HG03439 (cell line): ENCODE measurements at regions not wholly inside any gene's neighbourhood (a gene's known extent, or its start where the extent isn't known, plus 50 kb on each side); places are given as distances from the start of the nearest gene placed in this dataset.

ENCODE experiments used
- ATAC-seq: cut with Tn5 transposase; IDR thresholded peaks from one replicate; pipeline ENCODE4 v1.9.1; 2021; ENCODE audit warnings: mild to moderate bottlenecking, moderate library complexity; ENCODE audit not compliant: unreplicated experiment

GRCh38 chr3:7897655-7898054 is 604.0 kb upstream of the LMCD1 start:
- no peak for ATAC-seq

- no peak for ATAC-seq
Observed at GRCh38 chr3:7913283-7913682, 588.3 kb upstream of the LMCD1 start.

GRCh38 chr3:7915356-7915755 is 586.3 kb upstream of the LMCD1 start:
- ATAC-seq, result no peak

GRCh38 chr3:7917443-7918151 is 584.0 kb upstream of the LMCD1 start:
- no peak for ATAC-seq

- ATAC-seq, result no peak
Observed at GRCh38 chr3:7920211-7920610, 581.4 kb upstream of the LMCD1 start.

GRCh38 chr3:7924228-7924627 is 577.4 kb upstream of the LMCD1 start:
- no peak for ATAC-seq

GRCh38 chr3:7927015-7927414 is 574.6 kb upstream of the LMCD1 start:
- no peak for ATAC-seq

- ATAC-seq, result no peak
Observed at GRCh38 chr3:7927864-7928263, 573.8 kb upstream of the LMCD1 start.

- no peak for ATAC-seq
Observed at GRCh38 chr3:7929319-7929889, 572.2 kb upstream of the LMCD1 start.

GRCh38 chr3:7934362-7934761 is 567.3 kb upstream of the LMCD1 start:
- ATAC-seq, result no peak

- ATAC-seq, result no peak
Observed at GRCh38 chr3:7947930-7948329, 553.7 kb upstream of the LMCD1 start.

GRCh38 chr3:7950890-7951289 is 550.7 kb upstream of the LMCD1 start:
- no peak for ATAC-seq

GRCh38 chr3:7953449-7954014 is 548.1 kb upstream of the LMCD1 start:
- ATAC-seq, result no peak

GRCh38 chr3:7957024-7957423 is 544.6 kb upstream of the LMCD1 start:
- no peak for ATAC-seq

- no peak for ATAC-seq
Observed at GRCh38 chr3:7959094-7959493, 542.5 kb upstream of the LMCD1 start.

- no peak for ATAC-seq
Observed at GRCh38 chr3:7960601-7961000, 541.0 kb upstream of the LMCD1 start.

- no peak for ATAC-seq
Observed at GRCh38 chr3:7962301-7962700, 539.3 kb upstream of the LMCD1 start.

- ATAC-seq, result no peak
Observed at GRCh38 chr3:7964899-7965298, 536.7 kb upstream of the LMCD1 start.

- no peak for ATAC-seq
Observed at GRCh38 chr3:7973006-7973405, 528.6 kb upstream of the LMCD1 start.

GRCh38 chr3:7977245-7978086 is 524.2 kb upstream of the LMCD1 start:
- no peak for ATAC-seq

- no peak for ATAC-seq
Observed at GRCh38 chr3:7978087-7978422, 523.6 kb upstream of the LMCD1 start.

- no peak for ATAC-seq
Observed at GRCh38 chr3:7982126-7982525, 519.5 kb upstream of the LMCD1 start.
